BLaER1 (cell line): ENCODE measurements at regions not wholly inside any gene's neighbourhood (a gene's known extent, or its start where the extent isn't known, plus 50 kb on each side); places are given as distances from the start of the nearest gene placed in this dataset.

Experiments
- H3K27ac ChIP-seq: shearing (Covaris generic); formaldehyde crosslinking; 2 replicates; pipeline ENCODE4 v1.8.1; 2022
- H3K27me3 ChIP-seq: shearing (Covaris generic); formaldehyde crosslinking; 2 replicates; pipeline ENCODE4 v1.8.1; 2022
- H3K36me3 ChIP-seq: shearing (Covaris generic); formaldehyde crosslinking; 2 replicates; pipeline ENCODE4 v1.8.1; 2022
- H3K4me1 ChIP-seq: shearing (Covaris generic); formaldehyde crosslinking; 2 replicates; pipeline ENCODE4 v1.8.1; 2022
- H3K4me2 ChIP-seq: shearing (Covaris generic); formaldehyde crosslinking; 2 replicates; pipeline ENCODE4 v1.8.1; 2022
- H3K4me3 ChIP-seq: shearing (Covaris generic); formaldehyde crosslinking; 2 replicates; pipeline ENCODE4 v1.8.1; 2022
- H3K9ac ChIP-seq: shearing (Covaris generic); formaldehyde crosslinking; 2 replicates; pipeline ENCODE4 v1.8.1; 2022
- H3K9me3 ChIP-seq: shearing (Covaris generic); formaldehyde crosslinking; 2 replicates; pipeline ENCODE4 v1.8.1; 2022
- H4K20me1 ChIP-seq: shearing (Covaris generic); formaldehyde crosslinking; 2 replicates; pipeline ENCODE4 v1.8.1; 2022
- Cebpa-rat ChIP-seq: shearing (Covaris generic); IDR thresholded peaks from 2 replicates; pipeline ENCODE4 v1.8.1; 2022

GRCh38 chr3:25137606-25138005 is 290.5 kb upstream of the RARB start:
- Histone ChIP-seq H3K36me3 (no peaks in the 10 kb centered on the region), H3K27ac (no peak overlapping the region), H3K4me3 (no peak overlapping the region), H3K4me2 (no peak overlapping the region), H3K4me1 (no peaks in the 10 kb centered on the region), H3K9me3 (no peaks in the 10 kb centered on the region), H3K9ac (no peak overlapping the region), H4K20me1 (no peaks in the 10 kb centered on the region), H3K27me3 (no peaks in the 10 kb centered on the region)
- TF ChIP-seq Cebpa-rat = no peak

GRCh38 chr3:25139267-25139666 is 288.8 kb upstream of the RARB start:
- Histone ChIP-seq H3K27me3 (no peaks in the 10 kb centered on the region), H4K20me1 (no peaks in the 10 kb centered on the region), H3K4me1 (no peaks in the 10 kb centered on the region), H3K27ac (no peak overlapping the region), H3K9ac (no peak overlapping the region), H3K4me3 (no peak overlapping the region), H3K36me3 (no peaks in the 10 kb centered on the region), H3K4me2 (no peak overlapping the region), H3K9me3 (no peaks in the 10 kb centered on the region)
- no peak for TF ChIP-seq Cebpa-rat

- TF ChIP-seq Cebpa-rat = no peak
- H3K9me3 ChIP-seq = no peaks in the 10 kb centered on the region
- H3K36me3 ChIP-seq = no peaks in the 10 kb centered on the region
- no peaks in the 10 kb centered on the region for H3K27me3 ChIP-seq
- no peak overlapping the region for H3K4me2 ChIP-seq
- H3K4me1 ChIP-seq = no peaks in the 10 kb centered on the region
- H3K4me3 ChIP-seq = no peak overlapping the region
- no peak overlapping the region for H3K9ac ChIP-seq
- no peak overlapping the region for H3K27ac ChIP-seq
- no peaks in the 10 kb centered on the region for H4K20me1 ChIP-seq
Measured at GRCh38 chr3:25142609-25143355, 285.3 kb upstream of the RARB start.

GRCh38 chr3:25143356-25144025 is 284.6 kb upstream of the RARB start:
- Histone ChIP-seq H3K27ac (no peak overlapping the region), H3K36me3 (no peaks in the 10 kb centered on the region), H3K9me3 (no peaks in the 10 kb centered on the region), H3K27me3 (no peaks in the 10 kb centered on the region), H3K4me1 (no peaks in the 10 kb centered on the region), H3K4me2 (no peak overlapping the region), H3K4me3 (no peak overlapping the region), H4K20me1 (no peaks in the 10 kb centered on the region), H3K9ac (no peak overlapping the region)
- TF ChIP-seq Cebpa-rat = no peak

- TF ChIP-seq Cebpa-rat = no peak
- H3K4me1 ChIP-seq = no peaks in the 10 kb centered on the region
Measured at GRCh38 chr3:25144430-25144829, 283.6 kb upstream of the RARB start.

GRCh38 chr3:25145176-25145575 is 282.9 kb upstream of the RARB start:
- Histone ChIP-seq H3K4me3 (no peak overlapping the region), H3K9me3 (no peaks in the 10 kb centered on the region), H3K27ac (no peak overlapping the region), H3K27me3 (no peaks in the 10 kb centered on the region), H3K9ac (no peak overlapping the region), H3K4me2 (no peak overlapping the region), H3K36me3 (no peaks in the 10 kb centered on the region), H3K4me1 (no peaks in the 10 kb centered on the region), H4K20me1 (no peaks in the 10 kb centered on the region)
- TF ChIP-seq Cebpa-rat = no peak

More at GRCh38 chr3:25144430-25144829, 283.6 kb upstream of the RARB start:
- Histone ChIP-seq H3K4me2 (no peak overlapping the region), H4K20me1 (no peaks in the 10 kb centered on the region), H3K27ac (no peak overlapping the region), H3K9ac (no peak overlapping the region), H3K27me3 (no peaks in the 10 kb centered on the region), H3K36me3 (no peaks in the 10 kb centered on the region), H3K4me3 (no peak overlapping the region), H3K9me3 (no peaks in the 10 kb centered on the region)

GRCh38 chr3:25150199-25150598 is 277.9 kb upstream of the RARB start:
- Histone ChIP-seq H3K27ac (no peak overlapping the region), H3K4me1 (no peaks in the 10 kb centered on the region), H3K9me3 (no peaks in the 10 kb centered on the region), H3K4me3 (no peak overlapping the region), H3K4me2 (no peak overlapping the region), H4K20me1 (no peaks in the 10 kb centered on the region), H3K27me3 (no peaks in the 10 kb centered on the region), H3K9ac (no peak overlapping the region), H3K36me3 (no peaks in the 10 kb centered on the region)
- no peak for TF ChIP-seq Cebpa-rat

GRCh38 chr3:25151281-25151902 is 276.7 kb upstream of the RARB start:
- Histone ChIP-seq H3K9ac (no peak overlapping the region), H3K4me3 (no peak overlapping the region), H3K4me2 (no peak overlapping the region), H3K4me1 (no peaks in the 10 kb centered on the region), H3K27me3 (no peaks in the 10 kb centered on the region), H3K27ac (no peak overlapping the region), H3K9me3 (no peaks in the 10 kb centered on the region), H3K36me3 (no peaks in the 10 kb centered on the region), H4K20me1 (no peaks in the 10 kb centered on the region)
- TF ChIP-seq Cebpa-rat = no peak

- no peaks in the 10 kb centered on the region for H3K4me1 ChIP-seq
- H3K36me3 ChIP-seq = no peaks in the 10 kb centered on the region
- no peaks in the 10 kb centered on the region for H3K27me3 ChIP-seq
- H3K4me2 ChIP-seq = no peak overlapping the region
- no peaks in the 10 kb centered on the region for H3K9me3 ChIP-seq
- H3K4me3 ChIP-seq = no peak overlapping the region
- H4K20me1 ChIP-seq = no peaks in the 10 kb centered on the region
- TF ChIP-seq Cebpa-rat = no peak
- no peak overlapping the region for H3K27ac ChIP-seq
- no peak overlapping the region for H3K9ac ChIP-seq
Measured at GRCh38 chr3:25151903-25152295, 276.2 kb upstream of the RARB start.

- TF ChIP-seq Cebpa-rat = no peak
- H3K27me3 ChIP-seq = no peaks in the 10 kb centered on the region
- H3K27ac ChIP-seq = no peak overlapping the region
- H4K20me1 ChIP-seq = no peaks in the 10 kb centered on the region
- H3K4me3 ChIP-seq = no peak overlapping the region
- H3K4me1 ChIP-seq = no peaks in the 10 kb centered on the region
- H3K4me2 ChIP-seq = no peak overlapping the region
- no peak overlapping the region for H3K9ac ChIP-seq
- H3K36me3 ChIP-seq = no peaks in the 10 kb centered on the region
- H3K9me3 ChIP-seq = no peaks in the 10 kb centered on the region
Measured at GRCh38 chr3:25153136-25153535, 274.9 kb upstream of the RARB start.
